Activated CD4-positive, CD25-positive, alpha-beta regulatory T cell treated with anti-CD3 and anti-CD28 coated beads, Interleukin-2, amount 50 U/mL, for 72 hours (primary cell): ENCODE measurements at regions not wholly inside any gene's neighbourhood (a gene's known extent, or its start where the extent isn't known, plus 50 kb on each side); places are given as distances from the start of the nearest gene placed in this dataset.

Source experiments
- DNase-seq: peaks from one replicate; pipeline ENCODE4 v3.0.0; 2021

- no peak for DNase-seq
Observed at GRCh38 chr2:9758741-9759140, 84.5 kb upstream of the TAF1B start.

GRCh38 chr2:9760069-9760901 is 83.0 kb upstream of the TAF1B start:
- DNase-seq: no peak

GRCh38 chr2:9760902-9761228 is 82.4 kb upstream of the TAF1B start:
- no peak for DNase-seq

GRCh38 chr2:9761577-9761976 is 81.7 kb upstream of the TAF1B start:
- no peak for DNase-seq

- DNase-seq: no peak
Observed at GRCh38 chr2:9762164-9762563, 81.1 kb upstream of the TAF1B start.

- DNase-seq: no peak
Observed at GRCh38 chr2:9762941-9763340, 80.3 kb upstream of the TAF1B start.

- DNase-seq: no peak
Observed at GRCh38 chr2:9763356-9764152, 79.7 kb upstream of the TAF1B start.

GRCh38 chr2:9764153-9764778 is 79.0 kb upstream of the TAF1B start:
- DNase-seq: no peak

- no peak for DNase-seq
Observed at GRCh38 chr2:9765611-9766531, 77.4 kb upstream of the TAF1B start.

GRCh38 chr2:9767656-9768281 is 75.5 kb upstream of the TAF1B start:
- DNase-seq: no peak

- no peak for DNase-seq
Observed at GRCh38 chr2:9768388-9768787, 74.9 kb upstream of the TAF1B start.

GRCh38 chr2:9769171-9770005 is 73.9 kb upstream of the TAF1B start:
- no peak for DNase-seq

GRCh38 chr2:9770006-9770307 is 73.3 kb upstream of the TAF1B start:
- no peak for DNase-seq

GRCh38 chr2:9770308-9771100 is 72.8 kb upstream of the TAF1B start:
- no peak for DNase-seq

GRCh38 chr2:9771101-9771449 is 72.2 kb upstream of the TAF1B start:
- no peak for DNase-seq

- no peak for DNase-seq
Observed at GRCh38 chr2:9771481-9772017, 71.7 kb upstream of the TAF1B start.

- DNase-seq: no peak
Observed at GRCh38 chr2:9772035-9772998, 71.0 kb upstream of the TAF1B start.

- no peak for DNase-seq
Observed at GRCh38 chr2:9772999-9773902, 70.0 kb upstream of the TAF1B start.
